ENCODE measurements at regions not wholly inside any gene's neighbourhood (a gene's known extent, or its start where the extent isn't known, plus 50 kb on each side); places are given as distances from the start of the nearest gene placed in this dataset.

- no peak for DNase-seq
- Mint-ChIP-seq H3K9me3 (no peaks in the 10 kb centered on the region), H3K27me3 (peaks cover 8% of the 10 kb centered on the region), H3K4me1 (ENCODE audit: low read depth) (no peaks in the 10 kb centered on the region), H3K36me3 (ENCODE audit: low read depth) (no peaks in the 10 kb centered on the region), H3K4me3 (no peak overlapping the region), H3K27ac (no peak overlapping the region)
- POLR2A ChIA-PET = no interaction called here
- no peak overlapping the region for H3K4me3 ChIP-seq (ENCODE audit: low read length)
- intact Hi-C loops (cut with DNase I, micrococcal nuclease) = no loop called here
- peaks cover 0 to 2% of the 10 kb centered on the region in 2 experiments for H3K27me3 ChIP-seq (ENCODE audit: control insufficient read depth in 1 of 2, insufficient read depth in 2 of 2, low read length in 2 of 2)
- H3K4me1 ChIP-seq (ENCODE audit: insufficient read depth, low read length) = no peaks in the 10 kb centered on the region
- H3K9me3 ChIP-seq (ENCODE audit: control insufficient read depth in 1 of 2, insufficient read depth in 1 of 2, low read length in 2 of 2) = peaks cover 0 to 42% of the 10 kb centered on the region in 2 experiments
- no peaks in the 10 kb centered on the region for H3K36me3 ChIP-seq (ENCODE audit: insufficient read depth, low read length)
- CTCF ChIA-PET = no interaction called here
- no peak for ATAC-seq (ENCODE audit: poor library complexity)
- no peak for TF ChIP-seq CTCF (IDR thresholded peaks at IDR 0.05)
- H3K27ac ChIP-seq (ENCODE audit: low read depth in 1 of 2, low read length in 2 of 2) = no peak overlapping the region
These were observed 84.4 kb upstream of the SHH start for GRCh38 chr7:155896531-155897263.

- Mint-ChIP-seq H3K4me1 (ENCODE audit: low read depth) (no peaks in the 10 kb centered on the region), H3K27me3 (peaks cover 5% of the 10 kb centered on the region), H3K27ac (no peak overlapping the region), H3K4me3 (no peak overlapping the region), H3K36me3 (ENCODE audit: low read depth) (no peaks in the 10 kb centered on the region), H3K9me3 (no peaks in the 10 kb centered on the region)
- TF ChIP-seq CTCF (IDR thresholded peaks at IDR 0.05) = no peak
- Histone ChIP-seq H3K4me3 (ENCODE audit: low read length) (no peak overlapping the region), H3K27me3 (ENCODE audit: control insufficient read depth in 1 of 2, insufficient read depth in 2 of 2, low read length in 2 of 2) (peaks cover 0 to 2% of the 10 kb centered on the region in 2 experiments), H3K4me1 (ENCODE audit: insufficient read depth, low read length) (no peaks in the 10 kb centered on the region), H3K27ac (ENCODE audit: low read depth in 1 of 2, low read length in 2 of 2) (no peak overlapping the region), H3K36me3 (ENCODE audit: insufficient read depth, low read length) (no peaks in the 10 kb centered on the region), H3K9me3 (ENCODE audit: control insufficient read depth in 1 of 2, insufficient read depth in 1 of 2, low read length in 2 of 2) (peaks cover 0 to 41% of the 10 kb centered on the region in 2 experiments)
- ChIA-PET POLR2A (no interaction called here), CTCF (no interaction called here)
- no peak for DNase-seq
- ATAC-seq (ENCODE audit: poor library complexity) = no peak
- intact Hi-C loops (cut with DNase I, micrococcal nuclease) = no loop called here
These were observed 81.4 kb upstream of the SHH start for GRCh38 chr7:155893664-155894063.

- H3K4me1 Mint-ChIP-seq (ENCODE audit: low read depth) = no peaks in the 10 kb centered on the region
- no peak overlapping the region for H3K27ac Mint-ChIP-seq
- H3K36me3 Mint-ChIP-seq (ENCODE audit: low read depth) = no peaks in the 10 kb centered on the region
- DNase-seq (no peak), ATAC-seq (ENCODE audit: poor library complexity) (no peak)
- H3K4me1 ChIP-seq (ENCODE audit: insufficient read depth, low read length) = no peaks in the 10 kb centered on the region
- intact Hi-C loops (cut with DNase I, micrococcal nuclease) = no loop called here
- H3K27me3 ChIP-seq (ENCODE audit: control insufficient read depth in 1 of 2, insufficient read depth in 2 of 2, low read length in 2 of 2) = peaks cover 0 to 2% of the 10 kb centered on the region in 2 experiments
- H3K4me3 Mint-ChIP-seq = no peak overlapping the region
- CTCF ChIA-PET = no interaction called here
- no peak overlapping the region for H3K27ac ChIP-seq (ENCODE audit: low read depth in 1 of 2, low read length in 2 of 2)
- H3K27me3 Mint-ChIP-seq = peaks cover 8% of the 10 kb centered on the region
- POLR2A ChIA-PET = no interaction called here
- no peak overlapping the region for H3K4me3 ChIP-seq (ENCODE audit: low read length)
- peaks cover 0 to 41% of the 10 kb centered on the region in 2 experiments for H3K9me3 ChIP-seq (ENCODE audit: control insufficient read depth in 1 of 2, insufficient read depth in 1 of 2, low read length in 2 of 2)
- TF ChIP-seq CTCF (IDR thresholded peaks at IDR 0.05) = no peak
- no peaks in the 10 kb centered on the region for H3K9me3 Mint-ChIP-seq
- no peaks in the 10 kb centered on the region for H3K36me3 ChIP-seq (ENCODE audit: insufficient read depth, low read length)
These were observed 80.9 kb upstream of the SHH start for GRCh38 chr7:155893176-155893575.

All from CD4-positive, alpha-beta T cell (primary cell).